ENCODE measurements at regions not wholly inside any gene's neighbourhood (a gene's known extent, or its start where the extent isn't known, plus 50 kb on each side); places are given as distances from the start of the nearest gene placed in this dataset.

GRCh38 chr6:104473021-104473429, 386.7 kb downstream of the HACE1 start:
- no peak for TF ChIP-seq TEAD4 (IDR thresholded peaks at IDR 0.05)

- TF ChIP-seq MAX (IDR thresholded peaks at IDR 0.05) (no peak), EGR1 (IDR thresholded peaks at IDR 0.05) (no peak), TEAD4 (IDR thresholded peaks at IDR 0.05) (no peak), RAD21 (IDR thresholded peaks at IDR 0.05; ENCODE audit: low read depth) (no peak), TCF12 (IDR thresholded peaks at IDR 0.05; ENCODE audit: low read depth) (no peak), CEBPB (IDR thresholded peaks at IDR 0.05) (no peak), FOXM1 (IDR thresholded peaks at IDR 0.05; ENCODE audit: borderline replicate concordance, low read depth) (no peak), ZBTB7A (IDR thresholded peaks at IDR 0.05; ENCODE audit: low read depth) (no peak), NFIC (IDR thresholded peaks at IDR 0.05) (no peak), EP300 (IDR thresholded peaks at IDR 0.05; ENCODE audit: borderline replicate concordance) (no peak), REST (IDR thresholded peaks at IDR 0.05; ENCODE audit: low read depth) (no peak), YY1 (IDR thresholded peaks at IDR 0.05; ENCODE audit: low read depth) (no peak), TAF1 (IDR thresholded peaks at IDR 0.05; ENCODE audit: low read depth) (no peak), USF1 (IDR thresholded peaks at IDR 0.05) (no peak), CREB1 (IDR thresholded peaks at IDR 0.05; ENCODE audit: low read depth) (no peak)
Measured at GRCh38 chr6:104472021-104472901, 387.5 kb downstream of the HACE1 start.

- TF ChIP-seq CREB1 (IDR thresholded peaks at IDR 0.05; ENCODE audit: low read depth) (no peak), TAF1 (IDR thresholded peaks at IDR 0.05; ENCODE audit: low read depth) (no peak), EGR1 (IDR thresholded peaks at IDR 0.05) (no peak), CEBPB (IDR thresholded peaks at IDR 0.05) (no peak), ZBTB7A (IDR thresholded peaks at IDR 0.05; ENCODE audit: low read depth) (no peak), YY1 (IDR thresholded peaks at IDR 0.05; ENCODE audit: low read depth) (no peak), NFIC (IDR thresholded peaks at IDR 0.05) (no peak), USF1 (IDR thresholded peaks at IDR 0.05) (no peak), TCF12 (IDR thresholded peaks at IDR 0.05; ENCODE audit: low read depth) (no peak), EP300 (IDR thresholded peaks at IDR 0.05; ENCODE audit: borderline replicate concordance) (no peak), REST (IDR thresholded peaks at IDR 0.05; ENCODE audit: low read depth) (no peak), MAX (IDR thresholded peaks at IDR 0.05) (no peak), FOXM1 (IDR thresholded peaks at IDR 0.05; ENCODE audit: borderline replicate concordance, low read depth) (no peak), TEAD4 (IDR thresholded peaks at IDR 0.05) (no peak), RAD21 (IDR thresholded peaks at IDR 0.05; ENCODE audit: low read depth) (no peak)
Measured at GRCh38 chr6:104466306-104466705, 393.4 kb downstream of the HACE1 start.

- TF ChIP-seq CEBPB (IDR thresholded peaks at IDR 0.05) (peak; percentile 68), TCF12 (IDR thresholded peaks at IDR 0.05; ENCODE audit: low read depth) (no peak), FOXM1 (IDR thresholded peaks at IDR 0.05; ENCODE audit: borderline replicate concordance, low read depth) (no peak), TAF1 (IDR thresholded peaks at IDR 0.05; ENCODE audit: low read depth) (no peak), USF1 (IDR thresholded peaks at IDR 0.05) (no peak)
Measured at GRCh38 chr6:104462811-104463599, 396.7 kb downstream of the HACE1 start.

Data from Ishikawa (cell line).